ENCODE measurements at regions not wholly inside any gene's neighbourhood (a gene's known extent, or its start where the extent isn't known, plus 50 kb on each side); places are given as distances from the start of the nearest gene placed in this dataset.

GRCh38 chr11:64499261-64500004, 56.3 kb upstream of the SLC22A11 start:
- no peak for TF ChIP-seq CTCF (IDR thresholded peaks at IDR 0.05; ENCODE audit: borderline replicate concordance, insufficient read depth, low read depth, low read length)
- no peak overlapping the region for H3K4me3 ChIP-seq (ENCODE audit: low read depth, low read length)

- no peak for TF ChIP-seq CTCF (IDR thresholded peaks at IDR 0.05; ENCODE audit: borderline replicate concordance, insufficient read depth, low read depth, low read length)
- H3K4me3 ChIP-seq (ENCODE audit: low read depth, low read length): no peak overlapping the region
Measured at GRCh38 chr11:64500176-64501013, 55.3 kb upstream of the SLC22A11 start.

- H3K4me3 ChIP-seq (ENCODE audit: low read depth, low read length): no peak overlapping the region
Measured at GRCh38 chr11:64501500-64502427, 54.0 kb upstream of the SLC22A11 start.

GRCh38 chr11:64502634-64503033, 53.1 kb upstream of the SLC22A11 start:
- no peak overlapping the region for H3K4me3 ChIP-seq (ENCODE audit: low read depth, low read length)
- no peak for TF ChIP-seq CTCF (IDR thresholded peaks at IDR 0.05; ENCODE audit: borderline replicate concordance, insufficient read depth, low read depth, low read length)

More at GRCh38 chr11:64501500-64502427, 54.0 kb upstream of the SLC22A11 start:
- TF ChIP-seq CTCF (IDR thresholded peaks at IDR 0.05; ENCODE audit: borderline replicate concordance, insufficient read depth, low read depth, low read length): no peak

- no peak overlapping the region for H3K4me3 ChIP-seq (ENCODE audit: low read depth, low read length)
- no peak for TF ChIP-seq CTCF (IDR thresholded peaks at IDR 0.05; ENCODE audit: borderline replicate concordance, insufficient read depth, low read depth, low read length)
Measured at GRCh38 chr11:64503186-64503753, 52.5 kb upstream of the SLC22A11 start.

- TF ChIP-seq CTCF (IDR thresholded peaks at IDR 0.05; ENCODE audit: borderline replicate concordance, insufficient read depth, low read depth, low read length): no peak
- no peak overlapping the region for H3K4me3 ChIP-seq (ENCODE audit: low read depth, low read length)
Measured at GRCh38 chr11:64504999-64505398, 50.7 kb upstream of the SLC22A11 start.

Measured in GM12875 (cell line).